RWPE2 (cell line): ENCODE measurements at regions not wholly inside any gene's neighbourhood (a gene's known extent, or its start where the extent isn't known, plus 50 kb on each side); places are given as distances from the start of the nearest gene placed in this dataset.

ENCODE experiments used
- ATAC-seq: fragments of 200-7000 bp; cut with Tn5 transposase; 3 replicates; pipeline ENCODE4 v1.9.1; 2021; ENCODE audit warnings: low read depth
- DNase-seq: peaks from one replicate; pipeline ENCODE4 v3.0.0-alpha.2; 2020; ENCODE audit warnings: low spot score
- H3K27ac ChIP-seq: fragments of 450-650 bp; 2 replicates; pipeline ENCODE4 v1.5.1; 2017; ENCODE audit warnings: mild to moderate bottlenecking; ENCODE audit not compliant: poor library complexity, severe bottlenecking
- H3K27me3 ChIP-seq: fragments of 250-450 bp; sonication (Bioruptor Pico); 2 replicates; pipeline ENCODE4 v1.5.1; 2021; ENCODE audit warnings: mild to moderate bottlenecking, moderate library complexity; ENCODE audit not compliant: insufficient read depth, poor library complexity, severe bottlenecking
- H3K36me3 ChIP-seq: fragments of 250-450 bp; sonication (Bioruptor Pico); 2 replicates; pipeline ENCODE4 v1.5.1; 2020; ENCODE audit warnings: low read depth, mild to moderate bottlenecking, moderate library complexity
- H3K4me1 ChIP-seq: fragments of 250-450 bp; sonication (Bioruptor Pico); 2 replicates; pipeline ENCODE4 v1.5.1; 2021; ENCODE audit warnings: mild to moderate bottlenecking, moderate library complexity; ENCODE audit not compliant: insufficient read depth, poor library complexity, severe bottlenecking
- H3K4me3 ChIP-seq: fragments of 250-450 bp; sonication (Bioruptor Pico); 2 replicates; pipeline ENCODE4 v1.5.1; 2021; ENCODE audit warnings: mild to moderate bottlenecking, moderate library complexity; ENCODE audit not compliant: severe bottlenecking
- H3K9me3 ChIP-seq: fragments of 250-450 bp; sonication (Bioruptor Pico); 2 replicates; pipeline ENCODE4 v1.5.1; 2021; ENCODE audit warnings: mild to moderate bottlenecking, moderate library complexity; ENCODE audit not compliant: severe bottlenecking
- TF ChIP-seq, protein P1 (sequence below): fragments of 450-650 bp; IDR thresholded peaks from one replicate; pipeline ENCODE4 v1.5.1; 2017; ENCODE audit warnings: mild to moderate bottlenecking, moderate library complexity; ENCODE audit not compliant: poor library complexity, severe bottlenecking

DNA sequence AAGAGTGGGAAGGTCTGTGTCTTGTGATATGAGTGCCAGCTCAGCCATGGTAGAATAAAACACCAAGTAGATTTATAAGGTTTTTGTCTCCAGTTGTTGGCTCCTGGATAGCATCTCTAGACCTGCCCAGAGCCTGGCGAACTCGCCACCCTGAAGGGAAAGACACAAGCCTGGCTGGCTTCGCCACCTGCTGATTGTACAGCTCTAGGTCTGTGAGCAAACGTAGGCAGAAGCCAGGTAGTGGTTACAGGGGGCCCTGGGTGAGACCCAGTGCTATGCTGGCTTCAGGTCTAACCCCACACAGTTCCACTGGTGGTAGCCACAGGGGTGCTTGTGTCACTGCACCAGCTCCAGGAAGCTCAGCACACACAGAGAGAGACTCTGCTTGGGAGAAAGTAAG lies 100.5 kb downstream of the BLTP1 start:
- peaks cover 65% of the 10 kb centered on the region for H3K36me3 ChIP-seq
- TF ChIP-seq, protein P1, sequence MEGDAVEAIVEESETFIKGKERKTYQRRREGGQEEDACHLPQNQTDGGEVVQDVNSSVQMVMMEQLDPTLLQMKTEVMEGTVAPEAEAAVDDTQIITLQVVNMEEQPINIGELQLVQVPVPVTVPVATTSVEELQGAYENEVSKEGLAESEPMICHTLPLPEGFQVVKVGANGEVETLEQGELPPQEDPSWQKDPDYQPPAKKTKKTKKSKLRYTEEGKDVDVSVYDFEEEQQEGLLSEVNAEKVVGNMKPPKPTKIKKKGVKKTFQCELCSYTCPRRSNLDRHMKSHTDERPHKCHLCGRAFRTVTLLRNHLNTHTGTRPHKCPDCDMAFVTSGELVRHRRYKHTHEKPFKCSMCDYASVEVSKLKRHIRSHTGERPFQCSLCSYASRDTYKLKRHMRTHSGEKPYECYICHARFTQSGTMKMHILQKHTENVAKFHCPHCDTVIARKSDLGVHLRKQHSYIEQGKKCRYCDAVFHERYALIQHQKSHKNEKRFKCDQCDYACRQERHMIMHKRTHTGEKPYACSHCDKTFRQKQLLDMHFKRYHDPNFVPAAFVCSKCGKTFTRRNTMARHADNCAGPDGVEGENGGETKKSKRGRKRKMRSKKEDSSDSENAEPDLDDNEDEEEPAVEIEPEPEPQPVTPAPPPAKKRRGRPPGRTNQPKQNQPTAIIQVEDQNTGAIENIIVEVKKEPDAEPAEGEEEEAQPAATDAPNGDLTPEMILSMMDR, result no peak
- ATAC-seq (no peak), DNase-seq (no peak)
- H3K27me3 ChIP-seq, result no peaks in the 10 kb centered on the region
- H3K4me1 ChIP-seq, result no peaks in the 10 kb centered on the region
- no peaks in the 10 kb centered on the region for H3K9me3 ChIP-seq
- H3K4me3 ChIP-seq, result no peak overlapping the region
- H3K27ac ChIP-seq, result no peak overlapping the region

DNA sequence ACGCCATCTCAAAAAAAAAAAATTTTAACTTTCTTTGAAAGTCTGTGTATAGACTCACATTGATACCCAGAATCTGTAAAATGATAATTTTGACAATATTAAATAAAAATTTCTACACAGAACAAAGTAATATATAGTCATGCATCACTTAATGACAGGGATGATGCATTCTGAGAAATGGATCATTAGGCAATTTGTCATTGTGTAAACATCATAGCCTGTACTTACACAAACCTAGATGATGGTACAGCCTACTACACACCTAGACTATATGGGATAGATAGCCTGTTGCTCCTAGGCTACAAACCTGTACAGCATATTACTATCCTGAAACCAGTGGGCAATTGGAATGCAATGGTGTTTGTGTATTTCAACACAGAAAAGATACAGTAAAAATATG lies 107.7 kb downstream of the BLTP1 start:
- ATAC-seq (no peak), DNase-seq (no peak)
- no peaks in the 10 kb centered on the region for H3K4me1 ChIP-seq
- no peaks in the 10 kb centered on the region for H3K27me3 ChIP-seq
- no peaks in the 10 kb centered on the region for H3K9me3 ChIP-seq
- H3K36me3 ChIP-seq, result peaks cover 71% of the 10 kb centered on the region
- H3K4me3 ChIP-seq, result no peak overlapping the region
- TF ChIP-seq, protein P1, result no peak
- no peak overlapping the region for H3K27ac ChIP-seq

GRCh38 chr4:122276359-122276758 lies 102.5 kb upstream of the ADAD1 start:
- no peaks in the 10 kb centered on the region for H3K9me3 ChIP-seq
- TF ChIP-seq, protein P1, result no peak
- no peaks in the 10 kb centered on the region for H3K4me1 ChIP-seq
- H3K27me3 ChIP-seq, result no peaks in the 10 kb centered on the region
- no peak for ATAC-seq
- DNase-seq, result no peak
- H3K27ac ChIP-seq, result no peak overlapping the region
- peaks cover 49% of the 10 kb centered on the region for H3K36me3 ChIP-seq
- no peak overlapping the region for H3K4me3 ChIP-seq

GRCh38 chr4:122278976-122279375 lies 99.8 kb upstream of the ADAD1 start:
- Histone ChIP-seq H3K27me3 (no peaks in the 10 kb centered on the region), H3K4me1 (no peaks in the 10 kb centered on the region), H3K36me3 (peaks cover 38% of the 10 kb centered on the region), H3K27ac (no peak overlapping the region), H3K4me3 (no peak overlapping the region), H3K9me3 (no peaks in the 10 kb centered on the region)
- ATAC-seq (no peak), DNase-seq (no peak)
- TF ChIP-seq, protein P1, result no peak

- DNase-seq, result no peak
- Histone ChIP-seq H3K27me3 (no peaks in the 10 kb centered on the region), H3K36me3 (peaks cover 36% of the 10 kb centered on the region), H3K4me3 (no peak overlapping the region), H3K9me3 (no peaks in the 10 kb centered on the region), H3K4me1 (no peaks in the 10 kb centered on the region), H3K27ac (no peak overlapping the region)
- TF ChIP-seq, protein P1, result no peak
- no peak for ATAC-seq
Observed at GRCh38 chr4:122279670-122280069, 99.1 kb upstream of the ADAD1 start.
